ENCODE measurements at regions not wholly inside any gene's neighbourhood (a gene's known extent, or its start where the extent isn't known, plus 50 kb on each side); places are given as distances from the start of the nearest gene placed in this dataset.
A peak's percentile ranks its signal among the peaks of the same experiment; 100 is the strongest.

DNA sequence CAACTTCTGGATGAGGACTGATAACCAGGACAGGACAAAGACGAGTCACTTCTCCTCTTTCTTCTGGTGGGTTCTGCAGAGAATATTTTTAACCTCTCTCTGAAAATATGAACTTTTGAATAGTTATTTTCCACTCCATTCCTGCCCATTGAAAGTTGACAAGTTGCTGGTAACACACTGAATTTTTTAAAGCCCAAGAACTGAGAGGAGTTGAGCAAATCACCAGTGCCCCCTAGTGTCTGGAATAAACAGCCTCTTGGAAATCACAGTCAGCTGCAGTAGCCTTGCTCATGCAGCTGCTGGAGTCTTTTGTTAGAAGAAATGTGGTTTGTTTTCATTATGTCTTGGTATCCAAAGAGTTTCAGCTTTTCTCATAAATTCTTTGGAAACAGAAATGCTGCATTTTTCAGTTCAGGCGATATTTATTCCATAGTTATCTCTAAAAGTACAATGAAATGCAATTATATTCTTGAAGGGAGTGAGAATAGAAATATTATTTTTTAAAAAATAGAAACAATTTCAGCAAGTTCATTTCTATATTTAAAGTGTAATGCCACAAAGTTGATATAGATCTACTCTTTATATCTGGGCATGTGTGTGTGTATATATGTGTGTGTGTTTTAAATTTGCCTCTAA, 741.0 kb upstream of the CBLB start:
- Mint-ChIP-seq H3K27me3 (no peaks in the 10 kb centered on the region), H3K36me3 (ENCODE audit: low read depth) (peaks cover 25% of the 10 kb centered on the region), H3K4me3 (no peak overlapping the region)

DNA sequence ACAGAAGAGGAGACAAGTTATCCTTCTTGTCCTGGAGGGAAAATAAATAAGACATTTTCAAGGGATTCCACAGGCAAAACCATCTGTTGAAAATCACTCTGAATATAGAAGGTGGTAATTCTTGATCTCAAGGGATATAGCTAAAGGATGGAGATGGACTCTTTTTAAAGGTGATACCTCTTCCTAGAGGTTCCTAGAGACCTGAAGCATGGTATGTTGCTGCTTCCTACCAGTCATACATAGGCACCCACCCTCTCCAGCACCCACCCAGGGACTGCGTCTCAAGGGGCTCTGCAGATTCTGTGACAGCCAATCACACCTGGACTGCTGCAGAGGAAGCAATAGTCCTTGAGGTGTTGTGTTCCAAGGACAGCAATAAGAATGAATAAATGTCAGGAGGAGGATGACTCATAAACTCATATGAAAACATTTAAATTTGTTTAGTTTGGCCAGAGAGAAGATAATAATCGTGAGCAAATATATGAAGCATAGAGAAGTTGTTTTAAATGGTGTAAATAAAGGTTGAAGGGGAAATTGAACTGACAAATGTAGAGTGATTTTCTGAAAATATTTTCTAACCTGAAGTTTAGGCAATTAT, 741.6 kb upstream of the CBLB start:
- Mint-ChIP-seq H3K9me3 (peaks cover 12% of the 10 kb centered on the region), H3K27me3 (no peaks in the 10 kb centered on the region), H3K4me1 (ENCODE audit: low read depth) (peaks cover 38% of the 10 kb centered on the region), H3K27ac (peak overlapping the region; percentile 88), H3K4me3 (peak overlapping the region; percentile 12), H3K36me3 (ENCODE audit: low read depth) (peaks cover 25% of the 10 kb centered on the region)

More for the DNA sequence above, 741.0 kb upstream of the CBLB start:
- Mint-ChIP-seq H3K4me1 (ENCODE audit: low read depth) (peaks cover 38% of the 10 kb centered on the region), H3K9me3 (peaks cover 12% of the 10 kb centered on the region), H3K27ac (peak overlapping the region; percentile 88)

DNA sequence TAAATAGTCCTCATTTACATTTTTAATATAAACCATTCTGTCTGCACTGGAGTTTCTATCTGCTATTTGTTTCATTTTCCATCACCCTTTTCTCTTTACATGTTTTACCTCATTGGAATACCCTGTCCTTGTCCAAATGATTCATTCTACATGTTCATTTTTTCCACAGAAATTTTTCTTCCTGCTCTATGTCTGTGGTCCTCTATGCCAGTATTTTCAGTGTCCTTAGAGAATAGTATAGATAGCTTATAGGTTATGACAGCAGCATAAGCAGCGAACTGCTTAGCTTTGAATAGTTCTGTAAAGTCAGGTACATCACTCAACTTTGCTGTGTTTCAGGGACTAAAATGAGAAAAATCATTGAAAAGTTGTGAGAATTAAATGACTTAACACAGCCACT, 742.3 kb upstream of the CBLB start:
- Mint-ChIP-seq H3K4me3 (peak overlapping the region; percentile 10), H3K36me3 (ENCODE audit: low read depth) (peaks cover 21% of the 10 kb centered on the region), H3K27ac (peak overlapping the region; percentile 88), H3K4me1 (ENCODE audit: low read depth) (peaks cover 38% of the 10 kb centered on the region), H3K9me3 (peaks cover 9% of the 10 kb centered on the region), H3K27me3 (no peaks in the 10 kb centered on the region)

DNA sequence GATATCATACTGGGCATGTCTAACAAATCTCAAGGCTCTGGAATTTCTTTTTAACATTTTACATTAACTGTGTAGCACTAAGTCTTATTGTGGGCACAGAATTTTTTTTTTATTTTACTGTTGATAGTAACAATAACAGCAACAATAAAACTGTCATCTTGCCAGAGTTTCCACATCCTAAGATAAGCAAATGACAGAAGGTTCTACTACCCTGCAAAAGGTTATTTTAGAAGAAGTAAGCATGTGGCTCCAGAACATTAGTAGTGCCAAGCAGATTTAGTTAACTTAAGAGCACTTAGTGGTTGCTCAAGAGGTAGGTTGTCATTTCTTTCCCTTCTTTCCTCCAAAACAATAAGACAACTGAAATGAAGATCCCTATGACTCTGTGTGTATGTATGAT, 743.0 kb upstream of the CBLB start:
- Mint-ChIP-seq H3K27me3 (no peaks in the 10 kb centered on the region), H3K9me3 (peaks cover 9% of the 10 kb centered on the region), H3K4me1 (ENCODE audit: low read depth) (peaks cover 38% of the 10 kb centered on the region), H3K27ac (peak overlapping the region; percentile 52), H3K4me3 (no peak overlapping the region), H3K36me3 (ENCODE audit: low read depth) (peaks cover 21% of the 10 kb centered on the region)

DNA sequence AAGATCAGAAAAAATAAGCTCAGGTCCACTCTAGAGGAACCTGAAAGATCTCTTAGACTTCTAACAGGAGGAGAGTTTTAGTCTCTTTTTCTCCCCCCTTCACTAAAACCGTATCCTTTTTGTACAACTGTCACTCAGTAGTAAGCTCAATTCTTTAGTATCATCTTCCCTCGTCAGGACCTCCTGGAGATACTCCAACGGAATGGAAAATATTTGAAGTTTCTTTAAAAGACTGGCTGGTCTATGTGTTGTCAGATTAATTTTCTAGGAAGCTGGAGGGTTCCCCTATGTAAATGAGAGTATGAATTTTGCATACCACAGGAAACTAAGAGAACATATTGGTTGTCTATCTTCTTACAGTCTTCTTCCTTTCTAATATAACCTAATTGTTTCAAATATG, 747.7 kb upstream of the CBLB start:
- Mint-ChIP-seq H3K4me1 (ENCODE audit: low read depth) (peaks cover 5% of the 10 kb centered on the region), H3K9me3 (peaks cover 9% of the 10 kb centered on the region), H3K27me3 (no peaks in the 10 kb centered on the region)

DNA sequence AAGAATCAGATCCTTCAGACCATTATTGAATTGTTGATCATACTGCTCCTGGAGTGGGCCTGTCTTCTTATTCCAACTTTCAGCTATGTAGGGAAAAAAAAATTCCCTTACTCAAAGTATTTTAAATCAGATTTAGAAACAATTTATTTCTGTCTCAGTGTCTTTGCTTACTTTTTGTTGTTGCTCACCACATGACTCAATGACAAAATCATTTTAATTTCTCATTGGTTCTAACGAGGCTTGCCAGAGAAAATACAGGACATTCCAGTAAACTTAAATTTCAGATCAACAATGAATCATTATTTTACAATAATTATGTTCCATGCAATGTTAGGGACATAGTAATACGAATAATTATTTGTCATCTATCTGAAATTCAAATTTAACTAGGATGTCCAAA, 748.5 kb upstream of the CBLB start:
- H3K4me3 Mint-ChIP-seq = no peak overlapping the region
- H3K27me3 Mint-ChIP-seq = no peaks in the 10 kb centered on the region
- peaks cover 9% of the 10 kb centered on the region for H3K9me3 Mint-ChIP-seq
- H3K4me1 Mint-ChIP-seq (ENCODE audit: low read depth) = no peaks in the 10 kb centered on the region
- H3K36me3 Mint-ChIP-seq (ENCODE audit: low read depth) = peaks cover 14% of the 10 kb centered on the region
- no peak overlapping the region for H3K27ac Mint-ChIP-seq

More for the DNA sequence above, 747.7 kb upstream of the CBLB start:
- Mint-ChIP-seq H3K36me3 (ENCODE audit: low read depth) (peaks cover 14% of the 10 kb centered on the region), H3K27ac (no peak overlapping the region), H3K4me3 (no peak overlapping the region)

DNA sequence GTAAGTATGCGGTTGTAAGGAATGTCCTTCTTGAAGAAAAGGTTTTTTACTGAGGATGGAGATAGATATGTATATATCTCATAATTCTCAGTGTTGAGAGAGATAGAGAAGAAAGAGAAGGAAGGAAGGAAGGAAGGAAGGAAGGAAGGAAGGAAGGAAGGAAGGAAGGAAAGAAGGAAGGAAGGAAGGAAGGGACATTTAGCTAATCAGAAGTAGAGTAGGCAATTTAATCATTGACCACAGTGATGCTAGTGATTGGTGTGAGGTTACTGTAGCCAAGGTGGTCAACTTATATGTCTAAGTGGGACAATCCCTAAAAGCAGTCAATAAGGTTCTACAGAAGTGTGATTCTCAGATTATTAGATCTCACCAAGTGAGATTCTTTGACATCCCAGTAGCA, 751.8 kb upstream of the CBLB start:
- Mint-ChIP-seq H3K4me1 (ENCODE audit: low read depth) (no peaks in the 10 kb centered on the region), H3K36me3 (ENCODE audit: low read depth) (peaks cover 11% of the 10 kb centered on the region), H3K27me3 (no peaks in the 10 kb centered on the region), H3K4me3 (no peak overlapping the region), H3K27ac (no peak overlapping the region), H3K9me3 (peaks cover 21% of the 10 kb centered on the region)

DNA sequence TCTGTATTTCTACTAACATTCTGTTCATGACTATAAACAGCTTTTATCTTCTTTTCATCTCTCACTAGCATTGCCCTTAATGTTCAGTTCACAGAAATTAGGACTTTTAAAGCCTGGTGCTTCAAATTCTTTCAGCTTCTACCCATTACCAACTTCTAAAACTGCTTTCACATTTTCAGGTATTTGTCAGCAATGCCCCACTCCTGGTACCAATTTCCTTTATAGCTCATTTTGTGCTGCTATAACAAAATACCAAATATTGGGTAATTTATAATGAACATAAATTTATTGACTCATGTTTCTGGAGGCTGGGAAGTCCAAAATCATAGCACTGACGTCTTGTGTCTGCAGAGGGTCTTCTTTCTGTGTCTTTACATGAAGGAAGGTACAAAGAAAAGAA, 753.1 kb upstream of the CCDC54 start:
- H3K4me3 Mint-ChIP-seq = no peak overlapping the region
- peaks cover 4% of the 10 kb centered on the region for H3K27me3 Mint-ChIP-seq
- no peaks in the 10 kb centered on the region for H3K4me1 Mint-ChIP-seq (ENCODE audit: low read depth)

DNA sequence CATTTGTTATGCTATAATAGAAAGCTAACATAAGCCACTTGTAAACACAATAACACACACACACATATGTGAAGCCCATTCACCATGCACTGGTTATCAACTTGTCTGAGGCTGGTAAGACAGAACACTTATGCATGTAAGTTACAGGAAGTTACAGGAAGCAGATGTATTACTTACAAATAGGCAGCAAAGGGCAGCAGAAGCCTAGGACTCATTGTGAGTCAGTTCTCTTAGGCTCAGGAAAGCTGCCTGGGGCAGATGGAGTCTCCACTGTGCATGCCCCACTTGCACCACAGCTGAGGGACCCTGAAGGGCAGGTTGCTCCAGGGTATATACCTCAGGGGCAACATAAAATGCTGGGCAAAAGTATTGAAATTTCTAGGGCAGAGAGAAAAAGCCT, 748.8 kb upstream of the CCDC54 start:
- no peaks in the 10 kb centered on the region for H3K4me1 Mint-ChIP-seq (ENCODE audit: low read depth)
- H3K27ac Mint-ChIP-seq = no peak overlapping the region
- H3K4me3 Mint-ChIP-seq = no peak overlapping the region
- H3K27me3 Mint-ChIP-seq = peaks cover 16% of the 10 kb centered on the region
- peaks cover 11% of the 10 kb centered on the region for H3K36me3 Mint-ChIP-seq (ENCODE audit: low read depth)
- peaks cover 18% of the 10 kb centered on the region for H3K9me3 Mint-ChIP-seq

More for the DNA sequence above, 753.1 kb upstream of the CCDC54 start:
- Mint-ChIP-seq H3K36me3 (ENCODE audit: low read depth) (peaks cover 11% of the 10 kb centered on the region), H3K27ac (no peak overlapping the region), H3K9me3 (peaks cover 21% of the 10 kb centered on the region)

DNA sequence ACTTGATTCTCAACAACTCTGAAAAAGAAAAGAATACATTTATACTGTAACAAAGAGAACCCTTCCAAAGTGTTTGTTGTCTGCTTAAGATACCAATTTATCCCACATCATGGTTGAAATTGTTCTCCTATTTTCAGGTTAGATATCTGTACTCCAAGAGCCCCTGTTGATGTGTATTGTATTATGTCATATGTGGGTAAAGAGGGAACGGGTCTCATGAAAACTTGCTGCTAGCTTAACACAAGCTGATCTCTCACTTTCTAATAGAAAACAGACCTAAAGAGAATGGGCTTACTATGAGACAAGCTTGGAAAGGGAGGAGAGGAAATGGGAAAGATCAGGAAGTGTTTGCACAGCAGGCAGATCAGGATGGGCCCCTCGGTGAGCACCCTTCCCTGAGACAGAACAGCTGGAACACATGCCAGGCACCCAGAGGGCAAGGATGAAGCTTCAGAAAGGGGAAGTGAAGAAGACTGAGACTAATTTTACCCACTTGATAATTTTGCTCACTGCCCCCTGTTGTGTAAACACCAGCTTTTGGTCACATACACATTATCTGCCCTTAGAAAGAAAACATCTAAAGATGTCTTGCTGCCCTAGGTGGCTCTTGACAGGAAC, 747.9 kb upstream of the CCDC54 start:
- peaks cover 18% of the 10 kb centered on the region for H3K27me3 Mint-ChIP-seq
- peaks cover 6% of the 10 kb centered on the region for H3K36me3 Mint-ChIP-seq (ENCODE audit: low read depth)
- H3K4me3 Mint-ChIP-seq = no peak overlapping the region
- no peaks in the 10 kb centered on the region for H3K4me1 Mint-ChIP-seq (ENCODE audit: low read depth)
- no peak overlapping the region for H3K27ac Mint-ChIP-seq
- H3K9me3 Mint-ChIP-seq = peaks cover 9% of the 10 kb centered on the region

DNA sequence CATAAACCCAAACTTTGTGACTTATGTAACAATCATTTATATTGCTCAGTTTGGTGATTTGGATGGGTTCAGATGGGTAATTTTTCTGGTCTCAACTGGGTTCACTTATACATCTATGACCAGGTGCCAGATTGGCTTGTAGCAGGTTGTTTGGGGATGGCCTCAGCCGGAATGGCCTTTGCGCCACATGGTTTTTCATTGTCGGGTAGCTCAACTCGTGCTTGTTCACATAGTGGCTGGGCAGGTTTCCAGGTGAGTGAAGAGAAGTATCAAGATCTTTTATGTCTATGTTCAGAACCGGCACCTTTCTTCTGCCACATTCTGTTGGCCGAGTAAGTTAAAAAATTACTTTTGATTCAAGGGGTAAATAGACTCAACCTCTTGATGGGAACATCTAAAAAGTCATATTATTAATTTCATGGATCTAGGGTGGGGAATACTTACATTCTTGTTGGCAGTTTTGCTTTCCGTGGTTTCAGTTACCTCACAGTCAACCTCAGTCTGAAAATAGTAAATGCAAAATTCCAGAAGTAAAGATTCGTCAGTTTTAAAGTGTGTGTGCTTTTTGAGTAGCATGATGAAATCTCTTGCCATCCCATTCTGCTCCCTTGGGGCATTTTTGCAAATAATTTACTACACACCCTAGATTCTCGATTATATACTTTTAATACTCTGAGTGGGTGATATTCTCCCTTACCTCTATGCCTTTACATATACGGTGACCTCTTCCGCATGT, 745.7 kb upstream of the CCDC54 start:
- Mint-ChIP-seq H3K27ac (no peak overlapping the region), H3K9me3 (no peaks in the 10 kb centered on the region), H3K4me1 (ENCODE audit: low read depth) (no peaks in the 10 kb centered on the region), H3K4me3 (no peak overlapping the region), H3K36me3 (ENCODE audit: low read depth) (no peaks in the 10 kb centered on the region), H3K27me3 (peaks cover 21% of the 10 kb centered on the region)

DNA sequence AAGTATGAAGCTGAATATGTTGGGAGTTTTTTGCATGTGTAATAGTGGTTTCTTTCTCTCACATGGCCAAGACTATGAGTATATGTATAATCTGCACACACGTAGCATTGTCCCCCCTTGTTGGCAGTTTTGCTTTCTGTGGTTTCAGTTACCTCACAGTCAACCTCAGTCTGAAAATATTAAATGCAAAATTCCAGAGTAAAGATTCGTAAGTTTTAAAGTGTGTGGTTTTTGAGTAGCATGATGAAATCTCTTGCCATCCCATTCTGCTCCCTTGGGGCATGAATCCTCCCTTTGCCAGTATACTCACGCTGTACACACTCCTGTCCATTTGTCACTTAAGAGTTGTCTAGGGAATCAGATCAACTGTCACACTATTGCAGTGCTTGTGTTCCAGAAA, 742.0 kb upstream of the CCDC54 start:
- peaks cover 17% of the 10 kb centered on the region for H3K27me3 Mint-ChIP-seq
- no peak overlapping the region for H3K4me3 Mint-ChIP-seq
- H3K27ac Mint-ChIP-seq = no peak overlapping the region
- no peaks in the 10 kb centered on the region for H3K4me1 Mint-ChIP-seq (ENCODE audit: low read depth)
- H3K9me3 Mint-ChIP-seq = no peaks in the 10 kb centered on the region
- no peaks in the 10 kb centered on the region for H3K36me3 Mint-ChIP-seq (ENCODE audit: low read depth)

DNA sequence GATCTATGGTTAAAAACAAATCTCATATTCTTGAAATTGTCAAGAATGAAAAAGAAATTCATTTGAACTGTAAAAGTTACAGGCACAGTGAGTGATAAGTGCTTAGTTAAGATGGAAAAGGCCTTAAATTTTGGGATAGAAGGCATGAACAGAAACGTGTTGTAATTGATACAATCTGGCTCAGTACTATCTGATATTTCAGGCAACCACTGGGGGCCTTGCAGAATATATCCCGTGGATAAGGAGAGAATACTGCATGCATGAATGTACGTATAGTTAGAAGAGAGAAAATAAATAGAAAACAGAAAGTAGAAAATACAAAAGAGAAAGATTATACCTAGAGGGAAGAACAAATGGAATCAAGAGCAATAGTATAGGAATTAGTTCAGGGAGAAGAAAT, 741.4 kb upstream of the CCDC54 start:
- H3K4me1 Mint-ChIP-seq (ENCODE audit: low read depth) = no peaks in the 10 kb centered on the region
- peaks cover 21% of the 10 kb centered on the region for H3K27me3 Mint-ChIP-seq
- no peak overlapping the region for H3K4me3 Mint-ChIP-seq
- no peaks in the 10 kb centered on the region for H3K36me3 Mint-ChIP-seq (ENCODE audit: low read depth)
- H3K9me3 Mint-ChIP-seq = no peaks in the 10 kb centered on the region
- no peak overlapping the region for H3K27ac Mint-ChIP-seq

DNA sequence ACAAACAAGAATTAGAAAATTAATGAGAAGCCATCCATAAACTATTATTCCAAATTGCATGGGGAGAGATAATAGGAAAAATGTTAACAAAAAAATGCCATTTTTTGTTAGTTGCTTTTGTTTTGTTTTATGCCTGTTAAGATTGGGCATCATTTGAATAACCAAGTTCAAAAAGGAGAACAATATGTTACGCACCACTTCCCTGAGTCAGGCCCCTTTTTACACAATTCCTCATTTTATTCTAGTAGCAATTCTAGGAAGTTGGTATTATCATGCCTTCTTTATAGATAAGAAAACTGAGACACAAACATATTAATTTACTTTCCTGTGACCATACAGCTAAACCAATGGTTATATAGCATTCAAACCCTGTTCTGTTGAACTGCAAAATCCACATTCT, 736.9 kb upstream of the CCDC54 start:
- Mint-ChIP-seq H3K36me3 (ENCODE audit: low read depth) (no peaks in the 10 kb centered on the region), H3K9me3 (no peaks in the 10 kb centered on the region), H3K4me1 (ENCODE audit: low read depth) (no peaks in the 10 kb centered on the region)

DNA sequence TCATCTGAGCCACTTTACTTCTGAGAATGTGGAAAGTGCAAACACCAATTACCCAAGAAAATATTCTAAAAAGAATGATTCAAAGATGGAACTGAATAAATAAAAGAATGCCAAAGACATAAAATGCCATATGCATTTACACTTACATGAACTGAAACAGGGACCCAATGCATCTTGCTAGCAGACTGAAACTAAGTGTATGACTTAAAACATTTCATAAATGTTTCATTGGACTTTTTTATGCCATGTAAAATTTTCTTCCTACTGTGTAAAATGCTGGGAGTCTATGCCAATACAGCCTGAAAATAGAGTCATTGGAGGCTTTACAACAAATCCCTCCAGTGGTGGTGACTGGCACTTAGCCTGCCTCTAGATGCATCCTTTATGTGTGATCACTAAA, 735.1 kb upstream of the CCDC54 start:
- no peaks in the 10 kb centered on the region for H3K36me3 Mint-ChIP-seq (ENCODE audit: low read depth)
- no peak overlapping the region for H3K27ac Mint-ChIP-seq
- H3K4me3 Mint-ChIP-seq = no peak overlapping the region
- H3K27me3 Mint-ChIP-seq = peaks cover 21% of the 10 kb centered on the region
- H3K4me1 Mint-ChIP-seq (ENCODE audit: low read depth) = no peaks in the 10 kb centered on the region
- H3K9me3 Mint-ChIP-seq = no peaks in the 10 kb centered on the region

More for the DNA sequence above, 736.9 kb upstream of the CCDC54 start:
- Mint-ChIP-seq H3K27me3 (peaks cover 20% of the 10 kb centered on the region), H3K4me3 (no peak overlapping the region), H3K27ac (no peak overlapping the region)
